Stimulated activated CD4-positive, alpha-beta T cell treated with anti-CD3 and anti-CD28 coated beads, Interleukin-15, amount 100 ng/mL, for 24 hours (primary cell): ENCODE measurements at regions not wholly inside any gene's neighbourhood (a gene's known extent, or its start where the extent isn't known, plus 50 kb on each side); places are given as distances from the start of the nearest gene placed in this dataset.
"Not testable (repeated sequence)": the region's sequence is repeated elsewhere in the genome, so short reads cannot be mapped to it uniquely, and the experiment has no call there.

Source experiments
- DNase-seq: peaks from one replicate; pipeline ENCODE4 v3.0.0-alpha.2; 2020

DNA sequence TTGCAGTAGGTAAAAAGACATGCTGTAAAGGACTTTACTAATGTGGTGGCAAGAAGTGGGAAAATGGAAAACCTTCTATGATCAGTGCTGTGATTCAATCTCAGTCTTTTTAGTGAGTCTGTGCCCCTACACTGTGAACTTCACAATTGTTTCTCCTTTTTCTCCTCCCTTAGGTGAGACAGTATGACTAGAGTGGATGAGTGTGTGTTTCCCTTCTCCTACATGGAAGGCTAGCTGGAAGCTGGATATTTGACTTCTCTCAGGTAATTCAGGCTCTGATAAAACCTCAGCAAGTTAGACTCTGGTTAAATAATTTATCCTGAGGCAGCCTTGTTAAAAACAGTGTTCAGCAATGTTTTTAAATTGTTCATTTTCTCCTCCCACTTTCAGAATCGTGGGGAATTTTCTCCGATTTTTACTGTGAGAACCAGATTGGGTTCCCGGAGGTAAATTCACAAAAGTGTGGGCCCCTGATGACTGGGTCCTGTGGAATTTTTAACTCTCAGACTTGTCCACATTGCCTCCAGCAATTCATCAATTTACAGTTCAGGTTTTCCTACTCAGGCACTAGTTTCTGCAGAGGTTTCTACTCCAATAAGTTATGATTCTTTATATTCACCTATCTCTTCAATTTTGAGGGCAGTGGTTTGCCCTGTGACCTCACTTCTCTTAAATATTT, 149.1 kb upstream of the PIK3R1 start:
- no peak for DNase-seq

DNA sequence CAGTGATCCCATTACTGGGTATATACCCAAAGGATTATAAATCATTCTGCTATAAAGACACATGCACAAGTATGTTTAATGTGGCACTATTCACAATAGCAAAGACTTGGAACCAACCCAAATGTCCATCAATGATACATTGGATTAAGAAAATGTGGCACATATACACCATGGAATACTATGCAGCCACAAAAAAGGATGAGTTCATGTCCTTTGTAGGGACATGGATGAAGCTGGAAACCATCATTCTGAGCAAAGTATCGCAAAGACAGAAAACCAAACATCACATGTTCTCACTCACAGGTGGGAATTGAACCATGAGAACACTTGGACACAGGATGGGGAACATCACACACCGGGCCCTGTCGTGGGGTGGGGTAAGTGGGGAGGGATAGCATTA, 150.2 kb upstream of the PIK3R1 start:
- DNase-seq = not testable (repeated sequence)

DNA sequence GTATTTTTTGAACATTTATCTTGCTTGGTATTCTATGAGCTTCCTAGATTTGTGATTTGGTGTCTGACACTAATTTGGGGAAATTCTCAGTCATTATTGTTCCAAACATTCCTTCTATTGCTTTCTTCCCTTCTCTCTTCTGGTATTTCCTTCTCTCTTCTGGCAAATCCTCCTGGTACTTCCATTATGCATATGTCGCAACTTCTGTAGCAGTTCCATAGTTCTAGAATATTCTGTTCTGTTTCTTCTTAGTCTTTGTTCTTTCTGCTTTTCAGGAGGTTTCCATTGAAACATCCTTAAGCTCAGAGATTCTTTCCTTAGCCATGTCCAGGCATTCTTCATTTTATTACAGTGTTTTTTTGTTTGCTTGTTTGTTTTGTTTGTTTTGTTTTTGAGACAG, 155.2 kb upstream of the PIK3R1 start:
- no peak for DNase-seq

DNA sequence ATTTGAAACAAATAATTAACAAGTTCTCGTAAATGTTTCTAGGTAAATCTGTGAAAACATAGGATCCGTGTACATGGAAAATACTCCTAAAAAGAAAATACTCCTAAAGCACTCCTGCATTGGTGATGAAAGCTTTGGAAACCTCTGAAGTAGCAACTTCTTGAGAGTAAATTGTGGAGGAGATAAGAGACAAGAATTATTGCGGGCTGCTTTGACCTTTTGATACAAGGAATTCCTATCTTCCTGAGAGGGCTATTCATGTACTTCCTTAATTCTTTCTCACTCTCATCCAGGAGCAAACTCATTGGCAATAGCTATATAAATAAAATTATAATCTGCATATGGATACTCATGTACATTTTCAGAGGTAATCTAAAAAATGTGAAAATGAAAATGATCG, 158.4 kb upstream of the PIK3R1 start:
- no peak for DNase-seq

DNA sequence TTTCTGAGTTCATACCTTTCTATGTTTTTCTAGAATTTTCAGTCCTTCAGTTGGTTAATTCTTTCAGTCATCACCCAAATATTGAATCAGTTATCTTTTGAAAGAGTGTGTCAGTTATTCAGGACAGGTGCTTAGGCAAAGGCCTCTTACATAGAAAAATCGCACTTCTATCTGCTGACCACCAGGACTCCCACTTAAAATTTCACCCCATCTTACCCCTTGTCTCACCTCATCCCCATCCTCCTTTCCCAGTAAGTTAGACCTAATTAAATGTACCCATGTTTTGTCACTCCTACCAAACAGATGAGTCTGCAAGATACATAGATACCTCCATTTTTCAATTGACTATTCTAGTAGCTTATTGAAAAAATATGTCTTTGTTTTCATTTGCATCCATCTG, 159.9 kb upstream of the PIK3R1 start:
- DNase-seq = no peak

DNA sequence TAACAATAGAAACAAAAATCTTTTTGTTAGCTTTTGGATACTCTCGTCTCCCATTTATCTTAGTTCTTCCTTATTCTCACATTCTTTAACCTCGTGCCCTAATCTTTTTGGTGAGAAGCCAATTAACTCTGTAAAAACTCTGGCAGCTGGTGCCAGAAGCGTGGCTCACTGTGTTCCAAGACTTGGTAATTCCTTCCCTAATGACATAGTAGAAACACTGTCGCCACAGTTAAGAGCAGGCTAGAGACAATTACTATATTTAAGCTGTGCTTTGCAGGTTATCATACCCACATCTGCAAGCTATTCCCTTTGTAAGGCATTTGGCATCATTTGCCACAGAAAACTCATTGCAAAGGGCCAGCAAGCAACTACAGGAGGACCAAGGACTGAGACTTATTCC, 160.9 kb upstream of the PIK3R1 start:
- DNase-seq = no peak

DNA sequence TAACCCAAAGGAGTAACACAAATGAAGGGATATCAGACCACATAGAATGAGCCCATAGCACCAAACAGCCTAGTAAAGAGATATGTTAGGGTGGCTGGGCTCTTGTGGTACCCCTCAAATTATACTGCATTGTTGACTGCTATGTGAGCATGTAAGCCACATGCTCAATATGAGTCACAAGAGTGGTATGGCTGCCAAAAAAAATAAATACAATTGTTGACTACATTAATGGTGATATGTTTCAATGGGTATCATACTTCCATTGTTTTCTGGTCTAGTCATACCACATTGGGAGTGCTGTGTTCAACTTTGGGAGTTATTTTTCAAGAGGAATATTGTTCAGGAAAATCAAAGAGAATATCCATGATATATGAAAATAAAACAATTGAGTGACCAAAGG, 162.4 kb upstream of the PIK3R1 start:
- DNase-seq = no peak

DNA sequence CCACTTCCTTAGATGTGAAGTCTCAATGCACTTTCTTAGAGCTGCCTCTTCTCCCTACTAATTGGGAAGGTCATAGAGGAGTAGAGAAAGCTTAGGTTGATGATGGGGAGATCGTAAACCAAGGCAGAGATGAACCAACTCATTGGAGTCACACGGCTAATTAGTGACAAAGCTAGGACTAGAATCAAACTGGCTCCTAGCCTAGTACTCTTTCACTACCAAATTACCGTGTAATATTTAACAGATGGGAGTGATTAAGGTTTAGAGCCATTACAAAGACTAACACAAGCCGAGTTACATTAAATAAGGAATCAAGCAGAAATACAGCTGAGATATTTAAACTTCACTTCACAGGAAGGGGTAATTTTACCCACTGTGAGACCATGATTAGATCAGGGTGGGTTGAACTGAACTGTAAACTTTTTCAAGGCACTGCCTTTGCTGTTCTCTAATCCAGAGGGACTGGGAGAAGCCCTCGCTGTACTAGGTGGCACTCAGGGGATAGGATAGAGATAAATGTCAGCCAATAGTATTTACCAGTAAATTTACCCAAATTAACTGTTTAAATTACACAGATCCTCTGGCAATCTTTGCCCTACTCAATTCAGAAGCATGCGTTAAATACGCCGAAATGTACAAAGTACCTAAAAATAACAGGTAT, 166.4 kb upstream of the PIK3R1 start:
- no peak for DNase-seq

DNA sequence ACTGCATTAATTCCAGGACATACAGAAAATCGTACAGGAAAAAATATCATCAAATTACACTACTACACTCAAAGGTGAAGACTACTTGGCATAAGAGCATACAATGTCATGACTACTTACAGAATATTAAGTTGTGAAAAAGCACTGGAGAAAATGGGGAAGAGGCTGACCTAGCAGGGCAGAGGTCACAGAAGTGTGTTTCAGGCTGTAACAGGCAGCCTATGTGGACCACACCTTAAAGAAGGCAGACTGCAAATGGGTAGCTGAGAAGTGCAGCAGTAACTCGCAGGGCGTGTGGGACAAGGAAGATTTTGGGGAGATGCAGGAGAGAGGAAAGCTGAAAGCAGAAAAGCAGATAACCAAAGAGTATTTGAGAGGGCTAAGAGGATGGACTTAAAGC, 167.0 kb upstream of the PIK3R1 start:
- DNase-seq = no peak

DNA sequence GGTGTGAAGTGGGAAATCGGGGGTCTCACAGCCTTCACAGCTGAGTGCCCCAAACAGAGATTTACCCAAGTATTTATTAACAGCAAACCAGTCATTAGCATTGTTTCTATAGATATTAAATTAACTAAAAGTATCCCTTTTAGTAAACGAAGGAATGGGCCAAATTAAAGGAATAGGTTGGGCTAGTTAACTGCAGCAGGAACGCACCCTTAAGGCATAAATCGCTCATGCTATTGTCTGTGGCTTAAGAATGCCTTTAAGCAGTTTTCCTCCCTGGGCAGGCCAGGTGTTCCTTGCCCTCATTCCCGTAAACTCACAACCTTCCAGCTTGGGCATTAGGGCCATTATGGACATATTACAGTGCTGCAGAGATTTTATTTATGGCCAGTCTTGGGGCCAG, 167.5 kb upstream of the PIK3R1 start:
- not testable (repeated sequence) for DNase-seq

DNA sequence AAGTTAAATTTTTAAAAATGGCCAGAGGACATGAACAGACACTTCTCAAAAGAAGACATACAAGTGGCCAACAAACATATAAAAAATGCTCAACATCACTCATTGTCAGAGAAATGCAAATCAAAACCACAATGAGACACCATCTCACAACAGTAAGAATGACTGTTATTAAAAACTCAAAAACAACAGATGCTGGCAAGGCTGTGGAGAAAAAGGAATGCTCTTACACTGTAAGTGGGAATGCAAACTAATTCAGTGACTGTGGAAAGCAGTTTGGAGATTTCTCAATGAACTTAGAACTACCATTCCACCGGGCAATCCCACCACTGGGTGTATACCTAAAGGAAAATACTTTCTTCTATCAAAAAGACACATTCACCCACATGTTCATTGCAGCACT, 168.5 kb upstream of the PIK3R1 start:
- no peak for DNase-seq

DNA sequence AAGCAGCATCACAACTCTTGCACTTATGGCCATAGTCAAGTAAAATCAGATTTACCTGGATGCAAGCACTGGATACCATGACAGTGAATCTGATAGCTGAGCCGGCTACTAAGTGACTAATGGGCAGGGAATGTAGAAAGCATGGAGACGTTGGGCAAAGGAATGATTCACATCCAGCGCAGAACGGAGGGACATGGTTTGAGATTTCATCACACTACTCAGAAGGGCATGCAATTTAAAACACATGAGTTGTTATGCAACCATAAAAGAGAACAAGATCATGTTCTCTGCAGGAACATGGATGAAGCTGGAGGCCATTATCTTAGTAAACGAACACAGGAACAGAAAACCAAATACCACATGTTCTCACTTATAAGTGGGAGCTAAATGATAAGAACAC, 169.1 kb upstream of the PIK3R1 start:
- DNase-seq = no peak

DNA sequence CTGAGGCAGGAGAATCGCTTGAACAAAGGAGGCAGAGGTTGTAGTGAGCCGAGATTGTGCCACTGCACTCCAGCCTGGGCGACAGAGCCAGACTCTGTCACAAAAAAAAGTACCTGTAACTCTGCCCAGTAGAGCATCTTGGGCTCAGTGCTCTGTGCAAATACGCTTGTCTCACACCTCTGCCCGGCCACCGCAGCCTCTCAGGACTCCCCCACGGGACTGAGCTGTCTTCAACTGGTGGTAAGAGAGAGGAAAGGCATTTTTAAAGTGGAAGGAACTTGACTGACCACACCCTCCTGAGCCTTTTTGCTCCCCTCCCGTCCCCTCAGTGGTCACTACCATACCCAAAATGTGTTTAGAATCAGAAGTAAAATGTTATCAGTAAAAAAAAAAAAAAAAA, 174.3 kb upstream of the PIK3R1 start:
- no peak for DNase-seq

DNA sequence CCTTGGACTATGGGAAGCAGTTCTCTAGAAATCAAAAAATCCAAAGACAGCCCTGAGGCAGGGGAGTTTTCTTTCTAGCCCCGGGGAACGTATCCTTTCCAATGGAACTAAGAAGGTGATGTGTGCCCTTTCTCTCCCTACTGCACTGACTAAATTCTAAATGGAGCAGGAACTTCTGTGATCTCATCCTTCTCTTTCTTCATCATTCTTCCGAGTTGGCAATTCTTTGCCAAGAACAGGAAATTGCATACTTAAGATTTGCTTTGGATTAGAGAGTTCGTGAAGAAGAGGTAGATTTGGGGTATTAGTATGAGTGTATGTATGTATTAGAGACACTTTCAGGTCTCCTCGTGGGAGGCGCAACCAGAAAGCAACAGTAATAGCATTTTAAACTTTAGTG, 178.0 kb upstream of the PIK3R1 start:
- no peak for DNase-seq

DNA sequence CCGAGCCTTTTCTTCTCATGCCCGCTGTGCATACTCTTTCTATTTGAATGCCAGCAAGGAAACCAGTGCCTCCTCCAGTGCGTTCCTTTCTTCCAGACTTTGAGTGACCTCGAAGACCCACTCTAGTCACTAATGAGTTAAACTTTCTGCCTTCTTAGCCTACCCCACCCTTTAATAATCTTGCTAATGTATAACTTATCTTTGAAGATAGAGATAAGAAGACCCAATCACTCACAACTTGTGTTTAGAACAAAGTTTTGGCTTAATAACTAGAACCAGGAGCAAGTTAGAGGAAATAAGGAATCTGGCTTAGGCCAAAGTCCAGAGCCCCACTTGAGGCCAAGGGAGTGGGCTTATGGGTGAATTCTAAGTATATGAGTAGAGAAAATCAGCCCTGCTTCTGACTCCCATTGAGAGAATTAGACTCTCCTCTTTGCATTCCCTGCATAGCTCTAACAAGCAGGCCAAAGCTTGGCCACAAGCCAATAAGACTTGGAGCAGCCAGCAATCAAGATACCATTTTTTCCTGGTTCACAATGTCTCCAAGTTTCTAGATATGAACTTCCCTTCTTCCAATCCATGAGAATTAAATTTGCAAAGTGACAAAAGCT, 181.5 kb upstream of the PIK3R1 start:
- DNase-seq = no peak

DNA sequence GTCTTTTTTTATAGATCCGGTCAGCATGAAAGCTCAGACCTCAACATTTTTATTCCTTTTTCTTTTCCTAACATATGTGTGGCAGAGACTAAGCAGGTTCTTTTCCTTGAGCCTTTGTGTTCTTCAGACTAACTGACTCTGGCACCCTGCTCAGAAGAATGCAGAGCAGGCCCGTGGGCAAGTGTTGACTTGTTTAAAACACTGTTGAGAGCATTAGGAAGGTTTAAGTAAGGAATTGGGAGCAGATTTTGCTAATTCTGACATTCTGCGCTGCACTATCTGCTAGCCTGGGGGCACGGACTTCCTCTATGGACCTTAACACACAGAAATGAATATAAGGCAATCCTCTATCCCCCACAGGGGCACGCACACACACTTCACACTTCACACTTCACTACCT, 182.5 kb upstream of the PIK3R1 start:
- no peak for DNase-seq

DNA sequence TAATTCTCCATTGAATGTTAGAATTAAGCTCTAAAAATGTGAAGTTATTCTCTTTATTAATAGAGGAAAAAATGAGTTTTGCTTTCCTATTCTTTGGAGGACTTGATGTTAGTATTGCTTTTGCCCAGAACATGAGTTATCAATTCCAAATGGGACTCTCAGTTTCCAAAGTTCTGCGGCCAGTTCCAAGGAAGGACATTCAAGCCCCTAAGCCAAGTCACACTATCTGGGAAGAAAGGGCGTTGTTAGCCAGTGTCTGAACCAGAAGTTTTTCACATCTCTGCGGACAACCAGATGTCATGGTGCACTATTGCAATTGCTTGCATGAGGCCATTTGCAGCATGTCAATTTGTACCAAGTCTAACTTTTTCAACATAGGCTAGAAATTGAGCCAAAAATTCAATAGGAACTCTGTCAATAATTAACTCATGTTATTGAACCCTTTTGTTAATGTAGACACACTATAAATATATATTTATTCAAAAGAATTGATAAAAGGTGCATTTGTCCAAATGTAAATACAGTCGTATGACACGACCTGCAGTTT, 183.3 kb upstream of the PIK3R1 start:
- DNase-seq = no peak

DNA sequence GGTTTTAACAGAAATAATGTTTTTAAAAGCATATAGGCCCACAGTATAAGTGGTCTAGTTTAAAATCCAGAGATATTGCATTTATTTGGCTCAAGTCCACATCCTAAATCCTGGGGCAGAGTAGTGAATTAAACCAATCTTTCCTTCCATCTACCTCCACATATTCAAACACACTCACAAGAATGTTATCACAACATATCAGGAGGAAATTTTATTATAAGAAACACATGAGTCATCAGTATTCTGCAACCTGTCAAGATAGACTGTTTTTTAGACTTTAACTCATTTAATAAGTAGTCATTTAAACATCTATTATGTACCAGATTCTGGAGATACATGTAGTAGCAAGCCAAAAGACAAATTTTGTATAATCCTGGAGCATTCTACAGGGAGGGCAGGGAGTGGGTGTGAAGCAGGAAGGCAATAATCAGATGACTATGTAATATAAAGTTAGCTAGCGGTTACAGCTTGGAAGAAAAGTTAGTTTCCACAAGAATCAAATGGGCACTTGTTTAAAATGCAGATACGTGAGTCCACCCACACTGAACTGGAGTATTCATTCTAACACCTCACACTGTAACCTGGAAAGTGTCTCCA, 187.3 kb upstream of the PIK3R1 start:
- DNase-seq = no peak

DNA sequence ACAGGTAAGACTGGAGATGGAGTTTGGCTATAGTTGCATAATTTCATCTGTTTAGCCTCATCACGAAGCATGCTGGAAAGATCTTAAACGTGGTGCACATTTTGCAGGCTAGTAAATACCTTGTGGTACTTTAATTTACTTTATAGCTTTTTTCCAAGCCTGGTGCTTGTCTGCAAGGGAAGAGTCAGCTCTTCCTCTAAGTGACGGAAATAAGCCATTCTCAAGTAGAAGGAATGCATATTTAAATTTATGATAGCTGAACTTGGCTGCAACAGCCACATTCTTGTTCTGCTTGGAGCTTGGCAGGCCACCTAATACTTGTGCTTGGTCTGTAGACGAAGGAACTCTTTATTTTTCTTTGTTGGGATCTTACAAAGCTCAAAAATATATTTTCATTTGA, 188.0 kb upstream of the PIK3R1 start:
- DNase-seq = no peak

DNA sequence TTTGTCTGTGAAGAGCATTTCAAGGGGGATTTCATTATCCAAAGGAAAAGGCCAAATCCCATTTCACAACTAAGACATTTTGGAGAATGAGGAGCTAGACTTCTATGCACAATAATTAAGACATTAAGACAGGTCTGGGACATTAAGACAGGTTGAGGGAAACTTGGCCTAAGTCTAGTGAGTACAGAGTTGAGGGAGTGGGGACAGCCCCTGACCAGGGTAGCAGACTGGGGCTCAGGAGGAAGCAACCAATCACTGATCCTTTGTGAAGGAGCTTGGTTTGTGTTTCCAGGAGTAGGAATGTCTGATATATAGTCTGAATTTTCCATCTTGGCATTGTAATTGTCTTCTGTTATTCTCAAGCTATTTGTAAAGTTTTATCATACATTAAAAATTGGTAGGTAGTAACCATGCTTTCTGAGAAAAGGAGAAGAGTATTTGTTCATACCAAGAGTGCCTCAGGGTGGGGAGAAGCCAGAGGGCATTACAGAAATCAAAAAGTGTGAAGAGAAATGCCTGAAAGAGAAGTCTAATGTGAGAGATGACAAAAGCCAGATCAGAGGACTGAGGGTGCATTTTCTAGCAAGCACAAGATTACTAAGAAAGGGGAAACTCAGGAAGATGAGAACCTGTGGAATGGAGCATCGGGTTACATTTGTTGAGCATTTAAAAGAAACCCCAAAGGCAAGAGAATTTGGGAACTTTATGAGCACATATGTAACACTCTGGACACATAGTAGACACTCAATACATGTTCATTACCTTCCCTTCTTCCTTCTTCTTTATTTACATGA, 189.3 kb upstream of the PIK3R1 start:
- no peak for DNase-seq

DNA sequence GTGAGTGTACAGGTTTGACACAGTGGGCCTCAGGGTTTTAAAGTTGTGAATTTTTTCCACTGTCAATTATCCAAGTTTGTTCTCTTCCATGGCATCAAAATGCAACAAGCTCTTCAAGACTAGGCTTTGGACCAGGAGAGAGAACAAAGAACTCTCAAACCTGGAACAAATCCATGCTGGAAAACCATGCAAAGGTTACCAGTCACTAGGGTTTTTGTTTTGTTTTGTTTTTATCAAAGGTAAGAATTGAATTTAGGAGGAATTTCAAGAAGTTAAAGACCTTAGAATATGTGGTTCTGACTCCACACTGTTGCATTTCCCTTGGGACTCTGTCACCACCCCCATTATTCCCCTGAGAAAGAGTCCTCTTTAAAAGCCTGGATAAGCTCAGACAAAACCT, 191.1 kb upstream of the PIK3R1 start:
- DNase-seq = no peak

DNA sequence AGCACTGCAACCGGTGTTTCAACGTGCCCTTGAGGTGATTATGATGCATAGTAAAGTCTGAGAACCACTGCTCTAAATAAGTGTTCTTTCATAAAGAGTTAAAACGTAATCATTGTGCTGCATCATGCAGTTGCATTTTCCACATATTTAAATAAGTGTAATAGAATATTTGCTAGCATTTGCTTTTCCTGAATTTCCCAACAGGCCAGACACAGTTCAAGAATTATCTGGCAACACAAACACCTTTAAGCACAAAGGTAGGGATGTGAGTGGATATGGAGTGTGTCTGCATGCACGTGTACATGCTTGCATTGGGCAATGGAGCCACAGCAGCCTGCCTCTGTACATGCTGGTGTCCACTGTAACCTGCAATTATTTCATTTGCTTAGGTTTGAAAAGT, 193.6 kb upstream of the PIK3R1 start:
- no peak for DNase-seq

DNA sequence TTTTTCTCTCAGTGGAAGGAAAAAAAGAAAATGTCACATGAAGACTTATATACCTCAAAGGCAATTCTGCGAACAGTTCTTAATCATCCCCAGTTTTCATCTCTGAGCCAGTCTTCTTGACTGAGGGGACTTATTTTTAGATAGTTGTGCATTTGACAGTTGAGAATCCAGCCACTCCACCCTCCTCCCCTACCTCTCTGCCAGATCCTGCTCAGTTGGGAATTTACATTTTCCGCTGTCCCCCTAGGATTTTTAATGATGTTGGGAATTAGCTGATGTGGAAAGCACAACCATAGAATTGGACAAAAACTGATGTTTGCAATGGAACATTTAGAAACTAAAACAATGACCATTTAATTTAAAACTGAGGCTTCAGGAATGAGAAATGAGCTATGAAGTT, 194.3 kb upstream of the PIK3R1 start:
- DNase-seq = no peak
